ENCODE measurements at regions not wholly inside any gene's neighbourhood (a gene's known extent, or its start where the extent isn't known, plus 50 kb on each side); places are given as distances from the start of the nearest gene placed in this dataset.

DNA sequence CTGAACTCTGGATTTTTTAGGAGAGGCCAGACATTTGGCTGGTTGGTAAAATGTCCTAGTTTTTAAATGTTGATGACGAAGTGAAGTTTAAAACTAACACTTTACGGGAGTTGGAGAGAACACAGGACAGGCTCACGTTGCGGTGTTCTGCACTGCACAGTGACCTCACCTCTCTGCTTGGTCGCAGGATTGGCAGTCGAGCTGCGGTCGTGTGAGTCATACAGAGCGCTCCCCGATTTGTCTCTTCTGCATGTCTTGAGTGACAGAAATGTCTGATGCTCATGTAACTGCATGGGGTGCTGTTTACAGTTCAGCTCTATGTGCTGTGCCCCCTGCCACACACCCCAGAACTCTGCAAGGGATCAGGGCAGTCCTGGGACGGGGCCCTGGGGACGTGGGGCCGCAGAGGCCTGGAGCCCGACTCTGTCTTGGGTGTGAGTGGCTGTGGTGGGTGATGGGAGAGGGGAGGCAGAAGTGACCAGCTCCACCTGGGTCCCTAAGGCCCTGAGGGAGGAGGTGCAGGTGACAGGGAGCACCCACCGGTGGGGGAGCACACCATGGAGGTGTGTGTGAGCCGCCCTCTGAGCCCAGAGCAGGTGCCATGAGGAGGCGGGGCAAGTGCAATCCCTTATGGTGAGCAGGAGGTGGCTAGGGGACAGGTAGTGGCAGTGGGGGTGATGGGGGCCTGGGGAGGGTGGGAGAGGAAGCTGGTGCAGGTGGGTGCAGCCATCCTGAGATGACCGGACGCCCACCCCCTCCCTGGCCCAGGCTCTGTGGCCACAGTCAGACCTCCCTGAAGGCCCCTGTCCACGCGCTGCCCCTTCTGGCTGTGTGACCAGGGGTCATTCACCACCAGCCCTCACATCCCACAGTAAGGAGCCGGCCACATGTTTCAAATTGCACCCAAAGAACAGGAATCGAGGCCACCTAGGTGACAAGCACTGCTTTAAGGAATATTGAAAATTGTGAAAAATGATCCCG lies 77.9 kb upstream of the ADRA2C start:
- H3K4me3 ChIP-seq (ENCODE audit: low read depth, low read length), result no peak overlapping the region
- no peaks in the 10 kb centered on the region for H3K27me3 ChIP-seq (ENCODE audit: control insufficient read depth, insufficient read depth, low read length)
- H3K9ac ChIP-seq (ENCODE audit: low read depth, low read length), result no peak overlapping the region
- H3K9me3 ChIP-seq (ENCODE audit: control insufficient read depth, insufficient read depth, low read length), result no peaks in the 10 kb centered on the region
- no peaks in the 10 kb centered on the region for H3K36me3 ChIP-seq (ENCODE audit: control insufficient read depth, insufficient read depth, low read length)
- H3K4me1 ChIP-seq (ENCODE audit: control insufficient read depth, insufficient read depth, low read length), result no peaks in the 10 kb centered on the region

DNA sequence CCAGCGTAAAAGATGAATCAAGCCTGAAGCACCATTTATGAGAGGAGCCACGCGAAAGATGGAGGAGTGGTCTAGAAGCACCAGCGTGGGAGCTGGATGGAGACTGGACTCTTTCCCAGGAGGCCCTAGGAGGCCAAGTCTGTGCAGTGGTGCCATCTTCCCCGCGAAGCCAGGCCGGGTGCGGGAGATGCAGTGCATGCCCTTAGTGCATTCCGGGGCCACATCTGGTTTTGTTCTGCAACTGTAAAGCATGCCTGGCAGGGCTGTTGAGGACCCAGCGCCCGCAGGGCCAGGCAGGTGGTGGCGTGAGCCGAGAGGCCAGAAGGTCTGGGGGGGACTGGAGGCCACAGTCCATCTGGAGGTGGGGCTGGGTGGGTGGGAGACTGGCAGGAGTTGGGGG lies 78.6 kb upstream of the ADRA2C start:
- Histone ChIP-seq H3K9me3 (ENCODE audit: control insufficient read depth, insufficient read depth, low read length) (no peaks in the 10 kb centered on the region), H3K4me1 (ENCODE audit: control insufficient read depth, insufficient read depth, low read length) (no peaks in the 10 kb centered on the region), H3K4me3 (ENCODE audit: low read depth, low read length) (no peak overlapping the region), H3K36me3 (ENCODE audit: control insufficient read depth, insufficient read depth, low read length) (no peaks in the 10 kb centered on the region), H3K9ac (ENCODE audit: low read depth, low read length) (no peak overlapping the region), H3K27me3 (ENCODE audit: control insufficient read depth, insufficient read depth, low read length) (no peaks in the 10 kb centered on the region)

DNA sequence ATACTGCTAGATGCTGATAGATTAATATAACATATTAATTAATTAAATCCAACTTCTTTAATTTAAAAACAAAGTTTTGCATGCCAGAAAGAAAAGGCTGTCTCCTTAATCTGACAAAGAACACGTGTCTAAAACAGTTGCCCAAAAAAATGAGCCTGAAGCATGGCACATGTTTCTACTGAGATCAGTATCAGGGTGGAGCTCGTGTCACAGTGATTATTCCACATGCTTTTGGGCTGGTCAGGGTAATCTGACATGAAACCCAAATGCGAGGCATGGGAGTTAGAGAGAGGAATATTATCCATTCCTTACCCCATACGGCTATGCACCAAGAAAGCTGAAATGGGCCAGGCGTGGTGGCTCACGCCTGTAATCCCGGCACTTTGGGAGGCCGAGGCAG lies 79.4 kb upstream of the ADRA2C start:
- Histone ChIP-seq H3K4me1 (ENCODE audit: control insufficient read depth, insufficient read depth, low read length) (no peaks in the 10 kb centered on the region), H3K36me3 (ENCODE audit: control insufficient read depth, insufficient read depth, low read length) (no peaks in the 10 kb centered on the region), H3K9me3 (ENCODE audit: control insufficient read depth, insufficient read depth, low read length) (no peaks in the 10 kb centered on the region), H3K4me3 (ENCODE audit: low read depth, low read length) (no peak overlapping the region), H3K27me3 (ENCODE audit: control insufficient read depth, insufficient read depth, low read length) (no peaks in the 10 kb centered on the region), H3K9ac (ENCODE audit: low read depth, low read length) (no peak overlapping the region)

- no peaks in the 10 kb centered on the region for H3K4me1 ChIP-seq (ENCODE audit: control insufficient read depth, insufficient read depth, low read length)
- H3K9me3 ChIP-seq (ENCODE audit: control insufficient read depth, insufficient read depth, low read length), result no peaks in the 10 kb centered on the region
- H3K27me3 ChIP-seq (ENCODE audit: control insufficient read depth, insufficient read depth, low read length), result no peaks in the 10 kb centered on the region
- H3K9ac ChIP-seq (ENCODE audit: low read depth, low read length), result no peak overlapping the region
- H3K36me3 ChIP-seq (ENCODE audit: control insufficient read depth, insufficient read depth, low read length), result no peaks in the 10 kb centered on the region
- no peak overlapping the region for H3K4me3 ChIP-seq (ENCODE audit: low read depth, low read length)
Measured at GRCh38 chr4:3685081-3685645, 81.0 kb upstream of the ADRA2C start.

DNA sequence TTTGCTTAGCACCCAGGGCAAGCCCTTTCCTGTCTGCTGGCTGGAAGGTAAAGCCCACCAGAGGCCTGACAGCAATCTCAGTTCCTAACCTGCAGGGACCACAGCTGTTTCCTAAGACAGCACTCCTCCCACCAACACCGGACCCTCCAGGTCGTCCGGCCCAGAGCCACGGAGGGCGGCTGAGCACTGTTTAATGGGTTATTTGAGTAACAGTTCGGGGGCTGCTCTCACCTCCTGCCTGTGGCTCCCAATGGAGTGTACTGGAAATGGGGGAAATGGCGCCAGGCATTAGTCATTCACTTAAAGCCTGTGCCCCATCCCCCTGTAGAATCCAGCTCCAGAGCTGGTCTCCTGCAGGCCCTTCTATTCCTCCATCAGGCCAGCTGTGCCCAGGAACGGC lies 81.6 kb upstream of the ADRA2C start:
- Histone ChIP-seq H3K36me3 (ENCODE audit: control insufficient read depth, insufficient read depth, low read length) (no peaks in the 10 kb centered on the region), H3K9ac (ENCODE audit: low read depth, low read length) (no peak overlapping the region), H3K4me1 (ENCODE audit: control insufficient read depth, insufficient read depth, low read length) (no peaks in the 10 kb centered on the region), H3K9me3 (ENCODE audit: control insufficient read depth, insufficient read depth, low read length) (no peaks in the 10 kb centered on the region), H3K27me3 (ENCODE audit: control insufficient read depth, insufficient read depth, low read length) (no peaks in the 10 kb centered on the region), H3K4me3 (ENCODE audit: low read depth, low read length) (no peak overlapping the region)

- H3K4me3 ChIP-seq (ENCODE audit: low read depth, low read length), result no peak overlapping the region
- H3K9ac ChIP-seq (ENCODE audit: low read depth, low read length), result no peak overlapping the region
- no peaks in the 10 kb centered on the region for H3K36me3 ChIP-seq (ENCODE audit: control insufficient read depth, insufficient read depth, low read length)
- no peaks in the 10 kb centered on the region for H3K27me3 ChIP-seq (ENCODE audit: control insufficient read depth, insufficient read depth, low read length)
- H3K9me3 ChIP-seq (ENCODE audit: control insufficient read depth, insufficient read depth, low read length), result no peaks in the 10 kb centered on the region
- no peaks in the 10 kb centered on the region for H3K4me1 ChIP-seq (ENCODE audit: control insufficient read depth, insufficient read depth, low read length)
Measured at GRCh38 chr4:3683744-3684421, 82.3 kb upstream of the ADRA2C start.

DNA sequence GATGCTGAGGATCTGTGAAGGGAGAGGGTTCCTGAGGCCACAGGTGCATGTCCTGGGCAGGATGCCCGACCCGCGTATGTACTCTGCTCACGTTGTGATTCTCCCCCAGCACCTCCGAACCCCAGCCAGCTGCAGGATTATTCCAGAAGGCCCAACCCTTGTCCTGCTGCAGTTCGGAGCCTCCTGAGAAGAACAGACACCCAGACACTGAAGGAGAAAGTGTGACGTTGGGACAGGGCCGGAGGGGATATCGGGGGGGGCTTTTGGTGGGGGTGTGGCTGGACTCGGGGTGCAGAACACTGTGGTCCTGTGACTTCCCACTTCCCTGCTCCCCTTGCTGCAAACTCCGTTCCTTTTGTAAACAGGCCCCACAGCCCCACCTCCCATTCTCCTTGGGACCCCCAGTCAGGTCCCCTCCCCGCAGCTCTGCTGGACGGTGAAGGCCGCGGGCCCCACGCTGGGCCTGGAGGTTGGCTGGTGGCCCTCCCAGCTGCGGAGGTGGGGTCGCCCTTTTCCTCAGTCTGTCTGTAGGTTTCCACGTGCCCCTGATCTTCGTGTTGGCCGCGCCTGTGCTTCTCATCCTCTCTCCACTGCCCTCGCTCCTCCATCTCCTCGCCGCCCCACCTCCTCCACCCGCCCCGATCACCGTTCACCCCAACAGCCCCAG lies 83.0 kb upstream of the ADRA2C start:
- Histone ChIP-seq H3K4me1 (ENCODE audit: control insufficient read depth, insufficient read depth, low read length) (no peaks in the 10 kb centered on the region), H3K9me3 (ENCODE audit: control insufficient read depth, insufficient read depth, low read length) (no peaks in the 10 kb centered on the region), H3K36me3 (ENCODE audit: control insufficient read depth, insufficient read depth, low read length) (no peaks in the 10 kb centered on the region), H3K9ac (ENCODE audit: low read depth, low read length) (no peak overlapping the region), H3K4me3 (ENCODE audit: low read depth, low read length) (no peak overlapping the region), H3K27me3 (ENCODE audit: control insufficient read depth, insufficient read depth, low read length) (no peaks in the 10 kb centered on the region)

GRCh38 chr4:3682236-3683076 lies 83.7 kb upstream of the ADRA2C start:
- H3K4me3 ChIP-seq (ENCODE audit: low read depth, low read length), result no peak overlapping the region
- no peaks in the 10 kb centered on the region for H3K9me3 ChIP-seq (ENCODE audit: control insufficient read depth, insufficient read depth, low read length)
- no peaks in the 10 kb centered on the region for H3K36me3 ChIP-seq (ENCODE audit: control insufficient read depth, insufficient read depth, low read length)
- no peak overlapping the region for H3K9ac ChIP-seq (ENCODE audit: low read depth, low read length)
- no peaks in the 10 kb centered on the region for H3K4me1 ChIP-seq (ENCODE audit: control insufficient read depth, insufficient read depth, low read length)
- no peaks in the 10 kb centered on the region for H3K27me3 ChIP-seq (ENCODE audit: control insufficient read depth, insufficient read depth, low read length)

DNA sequence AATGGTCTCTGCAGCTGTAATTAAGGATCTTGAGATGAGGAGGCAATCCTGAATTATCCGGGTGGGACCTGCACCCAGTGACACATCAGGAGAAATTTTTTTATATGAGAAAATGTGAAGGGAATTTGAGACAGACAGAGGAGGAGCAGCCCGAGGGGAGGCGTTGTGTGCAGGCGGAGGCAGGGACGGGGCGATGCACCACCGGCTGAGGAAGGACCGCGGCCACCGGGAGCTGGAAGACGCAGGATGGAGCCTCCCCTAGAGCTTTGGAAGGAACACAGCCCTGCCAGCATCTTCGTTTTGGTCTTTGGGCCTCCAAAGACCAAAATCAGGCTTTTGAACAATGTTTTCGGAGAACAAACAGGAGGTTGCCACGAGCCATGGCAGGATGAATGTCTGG lies 85.0 kb upstream of the ADRA2C start:
- H3K36me3 ChIP-seq (ENCODE audit: control insufficient read depth, insufficient read depth, low read length), result no peaks in the 10 kb centered on the region
- H3K27me3 ChIP-seq (ENCODE audit: control insufficient read depth, insufficient read depth, low read length), result no peaks in the 10 kb centered on the region
- no peak overlapping the region for H3K9ac ChIP-seq (ENCODE audit: low read depth, low read length)
- no peaks in the 10 kb centered on the region for H3K4me1 ChIP-seq (ENCODE audit: control insufficient read depth, insufficient read depth, low read length)
- no peak overlapping the region for H3K4me3 ChIP-seq (ENCODE audit: low read depth, low read length)
- no peaks in the 10 kb centered on the region for H3K9me3 ChIP-seq (ENCODE audit: control insufficient read depth, insufficient read depth, low read length)

DNA sequence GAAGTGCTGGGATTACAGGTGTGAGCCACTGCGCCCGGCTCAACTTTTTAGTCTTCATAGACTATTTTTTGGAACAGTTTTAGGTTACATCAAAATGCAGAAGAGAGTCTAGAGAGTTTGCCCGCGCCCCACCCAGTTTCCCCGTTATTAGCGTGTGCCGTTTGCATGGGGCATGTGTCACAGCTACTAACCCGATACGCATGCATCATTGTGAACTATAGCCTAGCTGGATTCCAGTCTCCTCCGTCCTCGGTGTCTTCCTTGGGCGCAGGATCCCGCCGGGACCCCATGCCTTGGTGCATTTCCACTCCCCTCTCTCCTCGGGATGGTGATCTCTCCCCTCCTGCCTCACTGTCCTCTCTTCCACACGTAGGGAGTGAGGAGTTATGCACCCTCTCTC lies 85.5 kb upstream of the ADRA2C start:
- no peak overlapping the region for H3K4me3 ChIP-seq (ENCODE audit: low read depth, low read length)
- no peaks in the 10 kb centered on the region for H3K9me3 ChIP-seq (ENCODE audit: control insufficient read depth, insufficient read depth, low read length)
- H3K27me3 ChIP-seq (ENCODE audit: control insufficient read depth, insufficient read depth, low read length), result no peaks in the 10 kb centered on the region
- H3K36me3 ChIP-seq (ENCODE audit: control insufficient read depth, insufficient read depth, low read length), result no peaks in the 10 kb centered on the region
- H3K4me1 ChIP-seq (ENCODE audit: control insufficient read depth, insufficient read depth, low read length), result no peaks in the 10 kb centered on the region
- no peak overlapping the region for H3K9ac ChIP-seq (ENCODE audit: low read depth, low read length)

- H3K4me1 ChIP-seq (ENCODE audit: control insufficient read depth, insufficient read depth, low read length), result no peaks in the 10 kb centered on the region
- no peaks in the 10 kb centered on the region for H3K27me3 ChIP-seq (ENCODE audit: control insufficient read depth, insufficient read depth, low read length)
- H3K36me3 ChIP-seq (ENCODE audit: control insufficient read depth, insufficient read depth, low read length), result no peaks in the 10 kb centered on the region
- H3K4me3 ChIP-seq (ENCODE audit: low read depth, low read length), result no peak overlapping the region
- no peaks in the 10 kb centered on the region for H3K9me3 ChIP-seq (ENCODE audit: control insufficient read depth, insufficient read depth, low read length)
- H3K9ac ChIP-seq (ENCODE audit: low read depth, low read length), result no peak overlapping the region
Measured at GRCh38 chr4:3679851-3680311, 86.3 kb upstream of the ADRA2C start.
